Naive thymus-derived CD4-positive, alpha-beta T cell (primary cell): ENCODE measurements at regions not wholly inside any gene's neighbourhood (a gene's known extent, or its start where the extent isn't known, plus 50 kb on each side); places are given as distances from the start of the nearest gene placed in this dataset.

Experiments
- ATAC-seq: fragments of 150-1000 bp; cut with Tn5 transposase; 2 replicates; pipeline ENCODE4 v1.10.0; 2021; ENCODE audit warnings: mild to moderate bottlenecking, moderate library complexity
- CTCF ChIA-PET: fragments of 350-600 bp; sonication (Branson Sonifier 250); formaldehyde crosslinking; loops from one replicate; lab custom pipeline; 2021; ENCODE audit warnings: antibody characterized with exemption; lab: Charles Lee
- POLR2A ChIA-PET: fragments of 350-600 bp; sonication (Branson Sonifier 250); formaldehyde crosslinking; loops from one replicate; lab custom pipeline; 2021; ENCODE audit warnings: antibody characterized with exemption, inconsistent platforms; lab: Charles Lee
- DNase-seq, 9 donors: peaks; one replicate each; pipeline versions ENCODE4 v3.0.0 to v3.0.0-alpha.2; 2020 to 2022; ENCODE audit warnings: mixed read lengths in 1 of 9
- H3K27ac ChIP-seq: one replicate; pipeline ENCODE4 v1.7.0; 2013; ENCODE audit warnings: mild to moderate bottlenecking, low read depth, low read length, moderate library complexity
- H3K27me3 ChIP-seq, 2 donors: one replicate each; pipeline ENCODE4 v1.7.0; 2013; ENCODE audit warnings: low read length in 2 of 2, mild to moderate bottlenecking in 2 of 2, moderate library complexity in 2 of 2; ENCODE audit not compliant: control insufficient read depth in 2 of 2, insufficient read depth in 2 of 2
- H3K36me3 ChIP-seq, 3 experiments: 1 replicate in 2 of 3; 2 replicates in 1 of 3; pipeline ENCODE4 v1.7.0; 2013; ENCODE audit warnings: low read length in 3 of 3, mild to moderate bottlenecking in 3 of 3, moderate library complexity in 1 of 3; ENCODE audit not compliant: insufficient read depth in 3 of 3, control insufficient read depth in 2 of 3
- H3K4me1 ChIP-seq, 2 donors: one replicate each; pipeline ENCODE4 v1.7.0; 2013; ENCODE audit warnings: low read length in 2 of 2, mild to moderate bottlenecking in 2 of 2, moderate library complexity in 1 of 2; ENCODE audit not compliant: control insufficient read depth in 2 of 2, insufficient read depth in 2 of 2
- H3K4me3 ChIP-seq: 2 replicates; pipeline ENCODE4 v1.7.0; 2013; ENCODE audit warnings: mild to moderate bottlenecking, low read length
- H3K9me3 ChIP-seq, 3 experiments: 1 replicate in 2 of 3; 2 replicates in 1 of 3; pipeline ENCODE4 v1.7.0; 2013; ENCODE audit warnings: low read length in 3 of 3; ENCODE audit not compliant: control insufficient read depth in 2 of 3
- H3K27ac Mint-ChIP-seq, 9 donors: one replicate each; pipeline ENCODE4 v1.8.0; 2020 to 2022; ENCODE audit warnings: mixed read lengths in 9 of 9, mild to moderate bottlenecking in 8 of 9, moderate library complexity in 5 of 9, inconsistent platforms in 2 of 9
- H3K27me3 Mint-ChIP-seq, 5 donors: one replicate each; pipeline ENCODE4 v1.8.0; 2021 to 2022; ENCODE audit warnings: mixed read lengths in 5 of 5, mild to moderate bottlenecking in 1 of 5
- H3K36me3 Mint-ChIP-seq, 5 donors: one replicate each; pipeline ENCODE4 v1.8.0; 2020 to 2022; ENCODE audit warnings: mixed read lengths in 5 of 5, mild to moderate bottlenecking in 3 of 5, inconsistent platforms in 1 of 5
- H3K4me1 Mint-ChIP-seq, 7 donors: one replicate each; pipeline ENCODE4 v1.8.0; 2020 to 2022; ENCODE audit warnings: mixed read lengths in 7 of 7, mild to moderate bottlenecking in 3 of 7, inconsistent platforms in 1 of 7
- H3K4me3 Mint-ChIP-seq, 10 donors: one replicate each; pipeline ENCODE4 v1.8.0; 2020 to 2022; ENCODE audit warnings: mild to moderate bottlenecking in 10 of 10, mixed read lengths in 10 of 10, moderate library complexity in 6 of 10, inconsistent platforms in 2 of 10
- H3K9me3 Mint-ChIP-seq, 11 donors: one replicate each; pipeline ENCODE4 v1.8.0; 2020 to 2022; ENCODE audit warnings: mixed read lengths in 11 of 11, mild to moderate bottlenecking in 4 of 11, inconsistent platforms in 1 of 11, moderate library complexity in 1 of 11
- intact Hi-C, 2 donors: fragments of 100-400 bp; cut with micrococcal nuclease; formaldehyde crosslinking; loops; one replicate each; pipeline ENCODE4 v1.15.1; 2023

- no peaks in the 10 kb centered on the region for H3K27me3 ChIP-seq
- peaks cover 0 to 4% (median 0%) of the 10 kb centered on the region in 5 donors for H3K27me3 Mint-ChIP-seq
- H3K36me3 ChIP-seq = no peaks in the 10 kb centered on the region
- DNase-seq (no peak), ATAC-seq (no peak)
- POLR2A ChIA-PET = no interaction called here
- H3K4me3 Mint-ChIP-seq = no peak overlapping the region
- H3K9me3 ChIP-seq = no peaks in the 10 kb centered on the region
- intact Hi-C loops = no loop called here
- no peaks in the 10 kb centered on the region for H3K4me1 ChIP-seq
- no peaks in the 10 kb centered on the region for H3K9me3 Mint-ChIP-seq
- H3K4me1 Mint-ChIP-seq = peaks cover 0 to 6% (median 0%) of the 10 kb centered on the region in 7 donors
- no peak overlapping the region for H3K27ac ChIP-seq
- CTCF ChIA-PET = no interaction called here
- no peak overlapping the region for H3K4me3 ChIP-seq
- H3K36me3 Mint-ChIP-seq = no peaks in the 10 kb centered on the region
- H3K27ac Mint-ChIP-seq = no peak overlapping the region
These were observed 211.9 kb downstream of the LRRN1 start for GRCh38 chr3:4011166-4011565.

- Mint-ChIP-seq H3K9me3 (peaks cover 0 to 5% (median 0%) of the 10 kb centered on the region in 11 donors), H3K4me1 (peaks cover 0 to 6% (median 0%) of the 10 kb centered on the region in 7 donors), H3K4me3 (no peak overlapping the region), H3K27ac (no peak overlapping the region), H3K36me3 (no peaks in the 10 kb centered on the region), H3K27me3 (no peaks in the 10 kb centered on the region)
- Histone ChIP-seq H3K36me3 (no peaks in the 10 kb centered on the region), H3K4me1 (no peaks in the 10 kb centered on the region), H3K27me3 (no peaks in the 10 kb centered on the region), H3K4me3 (no peak overlapping the region), H3K27ac (no peak overlapping the region), H3K9me3 (no peaks in the 10 kb centered on the region)
- ChIA-PET CTCF (no interaction called here), POLR2A (no interaction called here)
- DNase-seq (no peak), ATAC-seq (no peak)
- intact Hi-C loops = no loop called here
These were observed 216.2 kb downstream of the LRRN1 start for GRCh38 chr3:4015426-4015825.

- Mint-ChIP-seq H3K36me3 (no peaks in the 10 kb centered on the region), H3K9me3 (peaks cover 0 to 5% (median 0%) of the 10 kb centered on the region in 11 donors), H3K4me1 (peaks cover 0 to 6% (median 0%) of the 10 kb centered on the region in 7 donors), H3K27ac (no peak overlapping the region), H3K4me3 (no peak overlapping the region), H3K27me3 (no peaks in the 10 kb centered on the region)
- Histone ChIP-seq H3K4me3 (no peak overlapping the region), H3K4me1 (no peaks in the 10 kb centered on the region), H3K9me3 (no peaks in the 10 kb centered on the region), H3K36me3 (no peaks in the 10 kb centered on the region), H3K27me3 (no peaks in the 10 kb centered on the region), H3K27ac (no peak overlapping the region)
- intact Hi-C loops = no loop called here
- CTCF ChIA-PET = no interaction called here
- ATAC-seq = no peak
- POLR2A ChIA-PET = no interaction called here
- no peak for DNase-seq
These were observed 220.3 kb downstream of the LRRN1 start for GRCh38 chr3:4019501-4019900.

GRCh38 chr3:4021162-4021561, 221.9 kb downstream of the LRRN1 start:
- no peaks in the 10 kb centered on the region for H3K36me3 ChIP-seq
- ATAC-seq (no peak), DNase-seq (no peak)
- peaks cover 0 to 5% (median 0%) of the 10 kb centered on the region in 11 donors for H3K9me3 Mint-ChIP-seq
- H3K27me3 ChIP-seq = no peaks in the 10 kb centered on the region
- intact Hi-C loops = no loop called here
- H3K36me3 Mint-ChIP-seq = no peaks in the 10 kb centered on the region
- H3K4me3 ChIP-seq = no peak overlapping the region
- no peaks in the 10 kb centered on the region for H3K4me1 Mint-ChIP-seq
- H3K27me3 Mint-ChIP-seq = no peaks in the 10 kb centered on the region
- H3K4me3 Mint-ChIP-seq = no peak overlapping the region
- no peaks in the 10 kb centered on the region for H3K9me3 ChIP-seq
- no peak overlapping the region for H3K27ac Mint-ChIP-seq
- ChIA-PET POLR2A (no interaction called here), CTCF (no interaction called here)
- H3K4me1 ChIP-seq = no peaks in the 10 kb centered on the region
- H3K27ac ChIP-seq = no peak overlapping the region

- H3K27ac ChIP-seq = no peak overlapping the region
- DNase-seq (no peak), ATAC-seq (no peak)
- H3K27me3 Mint-ChIP-seq = no peaks in the 10 kb centered on the region
- no peaks in the 10 kb centered on the region for H3K9me3 ChIP-seq
- intact Hi-C loops = no loop called here
- H3K27me3 ChIP-seq = no peaks in the 10 kb centered on the region
- ChIA-PET POLR2A (no interaction called here), CTCF (no interaction called here)
- peaks cover 0 to 8% (median 0%) of the 10 kb centered on the region in 5 donors for H3K36me3 Mint-ChIP-seq
- no peak overlapping the region for H3K4me3 Mint-ChIP-seq
- no peak overlapping the region for H3K4me3 ChIP-seq
- no peaks in the 10 kb centered on the region for H3K4me1 ChIP-seq
- no peaks in the 10 kb centered on the region for H3K4me1 Mint-ChIP-seq
- H3K9me3 Mint-ChIP-seq = no peaks in the 10 kb centered on the region
- no peak overlapping the region for H3K27ac Mint-ChIP-seq
- H3K36me3 ChIP-seq = no peaks in the 10 kb centered on the region
These were observed 229.9 kb downstream of the LRRN1 start for GRCh38 chr3:4029135-4029534.

GRCh38 chr3:4030624-4031023, 231.4 kb downstream of the LRRN1 start:
- H3K9me3 ChIP-seq = no peaks in the 10 kb centered on the region
- ChIA-PET CTCF (no interaction called here), POLR2A (no interaction called here)
- H3K27ac ChIP-seq = no peak overlapping the region
- intact Hi-C loops = no loop called here
- H3K4me3 ChIP-seq = no peak overlapping the region
- Mint-ChIP-seq H3K36me3 (peaks cover 0 to 8% (median 0%) of the 10 kb centered on the region in 5 donors), H3K27me3 (no peaks in the 10 kb centered on the region), H3K9me3 (no peaks in the 10 kb centered on the region), H3K4me3 (no peak overlapping the region), H3K4me1 (no peaks in the 10 kb centered on the region), H3K27ac (no peak overlapping the region)
- no peaks in the 10 kb centered on the region for H3K4me1 ChIP-seq
- no peaks in the 10 kb centered on the region for H3K27me3 ChIP-seq
- ATAC-seq = no peak
- no peak for DNase-seq
- no peaks in the 10 kb centered on the region for H3K36me3 ChIP-seq

- H3K4me1 Mint-ChIP-seq = peaks cover 0 to 1% (median 0%) of the 10 kb centered on the region in 7 donors
- no peaks in the 10 kb centered on the region for H3K9me3 Mint-ChIP-seq
- DNase-seq = no peak
- H3K27ac Mint-ChIP-seq = no peak overlapping the region
- Histone ChIP-seq H3K36me3 (no peaks in the 10 kb centered on the region), H3K27me3 (no peaks in the 10 kb centered on the region), H3K27ac (no peak overlapping the region), H3K4me3 (no peak overlapping the region), H3K9me3 (no peaks in the 10 kb centered on the region), H3K4me1 (no peaks in the 10 kb centered on the region)
- POLR2A ChIA-PET = no interaction called here
- H3K36me3 Mint-ChIP-seq = peaks cover 0 to 14% (median 0%) of the 10 kb centered on the region in 5 donors
- no peaks in the 10 kb centered on the region for H3K27me3 Mint-ChIP-seq
- ATAC-seq = no peak
- no peak overlapping the region for H3K4me3 Mint-ChIP-seq
- intact Hi-C loops = no loop called here
- CTCF ChIA-PET = no interaction called here
These were observed 234.1 kb downstream of the LRRN1 start for GRCh38 chr3:4033296-4033695.
